Effector CD8-positive, alpha-beta T cell (primary cell): ENCODE measurements at regions not wholly inside any gene's neighbourhood (a gene's known extent, or its start where the extent isn't known, plus 50 kb on each side); places are given as distances from the start of the nearest gene placed in this dataset.

ENCODE experiments used
- DNase-seq: peaks from one replicate; lab custom pipeline; 2025; lab: John Stamatoyannopoulos, UW

GRCh38 chr20:50273601-50274491 is 83.2 kb downstream of the CEBPB start:
- no peak for DNase-seq

GRCh38 chr20:50274570-50275430 is 84.2 kb downstream of the CEBPB start:
- DNase-seq, result no peak

- no peak for DNase-seq
These were observed 85.8 kb downstream of the CEBPB start for GRCh38 chr20:50276119-50277063.

- DNase-seq, result no peak
These were observed 86.4 kb downstream of the CEBPB start for GRCh38 chr20:50277064-50277415.

GRCh38 chr20:50277460-50278376 is 87.1 kb downstream of the CEBPB start:
- no peak for DNase-seq

GRCh38 chr20:50278377-50278683 is 87.7 kb downstream of the CEBPB start:
- DNase-seq, result no peak

- DNase-seq, result no peak
These were observed 88.3 kb downstream of the CEBPB start for GRCh38 chr20:50278684-50279531.

- DNase-seq, result no peak
These were observed 89.6 kb downstream of the CEBPB start for GRCh38 chr20:50279988-50280850.

GRCh38 chr20:50280851-50281655 is 90.4 kb downstream of the CEBPB start:
- DNase-seq, result no peak

GRCh38 chr20:50281831-50282591 is 91.4 kb downstream of the CEBPB start:
- no peak for DNase-seq

GRCh38 chr20:50282592-50283241 is 92.1 kb downstream of the CEBPB start:
- DNase-seq, result no peak

GRCh38 chr20:50283370-50283769 is 92.7 kb downstream of the CEBPB start:
- no peak for DNase-seq

GRCh38 chr20:50283922-50284810 is 93.5 kb downstream of the CEBPB start:
- DNase-seq, result no peak

GRCh38 chr20:50284811-50285375 is 94.3 kb downstream of the CEBPB start:
- DNase-seq, result no peak

- DNase-seq, result no peak
These were observed 94.9 kb downstream of the CEBPB start for GRCh38 chr20:50285376-50286173.
